ENCODE measurements at regions not wholly inside any gene's neighbourhood (a gene's known extent, or its start where the extent isn't known, plus 50 kb on each side); places are given as distances from the start of the nearest gene placed in this dataset.

GRCh38 chr6:33903579-33903978, 99.8 kb upstream of the MLN start:
- no peak overlapping the region for H3K27ac ChIP-seq (ENCODE audit: insufficient read depth, low read length)
- H2AFZ ChIP-seq (ENCODE audit: low read length) = no peak overlapping the region
- no peaks in the 10 kb centered on the region for H3K9me3 ChIP-seq (ENCODE audit: control insufficient read depth, insufficient read depth, low read depth, low read length)
- H3K4me1 ChIP-seq (ENCODE audit: control insufficient read depth, extremely low read depth, insufficient read depth, low read length) = no peaks in the 10 kb centered on the region
- H3K4me3 ChIP-seq (replicated peaks in 1 of 4; ENCODE audit: control extremely low read depth in 1 of 4, insufficient read depth in 1 of 4, low read depth in 3 of 4, low read length in 4 of 4) = no peak overlapping the region
- no peaks in the 10 kb centered on the region for H3K36me3 ChIP-seq (ENCODE audit: control insufficient read depth, insufficient read depth, low read length)
- H3K4me2 ChIP-seq (ENCODE audit: extremely low read depth, insufficient read depth, low read length) = no peak overlapping the region
- no peak for DNase-seq (ENCODE audit: low read depth in 2 of 2)
- H3K27me3 ChIP-seq (ENCODE audit: control insufficient read depth, insufficient read depth, low read length) = peaks cover 28% of the 10 kb centered on the region
- no peak overlapping the region for H3K9ac ChIP-seq (ENCODE audit: insufficient read depth, low read length)
- no peaks in the 10 kb centered on the region for H3K79me2 ChIP-seq (ENCODE audit: control insufficient read depth, insufficient read depth, low read length)
- TF ChIP-seq CTCF (conservative IDR thresholded peaks at IDR 0.05 in 1 of 2, IDR thresholded peaks at IDR 0.05 in 1 of 2; ENCODE audit: low read depth in 1 of 2, low read length in 2 of 2) = no peak
- no peak for TF ChIP-seq EZH2 (IDR thresholded peaks at IDR 0.05; ENCODE audit: low read length, missing control alignments)
- H4K20me1 ChIP-seq (ENCODE audit: control insufficient read depth, extremely low read depth, insufficient read depth, low read length) = no peaks in the 10 kb centered on the region

GRCh38 chr6:33902457-33902853, 98.7 kb upstream of the MLN start:
- H3K4me3 ChIP-seq (replicated peaks in 1 of 4; ENCODE audit: control extremely low read depth in 1 of 4, insufficient read depth in 1 of 4, low read depth in 3 of 4, low read length in 4 of 4) = no peak overlapping the region

GRCh38 chr6:33901822-33902456, 98.1 kb upstream of the MLN start:
- no peak overlapping the region for H3K27ac ChIP-seq (ENCODE audit: insufficient read depth, low read length)
- H3K9me3 ChIP-seq (ENCODE audit: control insufficient read depth, insufficient read depth, low read depth, low read length) = no peaks in the 10 kb centered on the region
- H3K36me3 ChIP-seq (ENCODE audit: control insufficient read depth, insufficient read depth, low read length) = no peaks in the 10 kb centered on the region
- no peaks in the 10 kb centered on the region for H3K79me2 ChIP-seq (ENCODE audit: control insufficient read depth, insufficient read depth, low read length)
- no peaks in the 10 kb centered on the region for H4K20me1 ChIP-seq (ENCODE audit: control insufficient read depth, extremely low read depth, insufficient read depth, low read length)
- no peak overlapping the region for H2AFZ ChIP-seq (ENCODE audit: low read length)
- H3K27me3 ChIP-seq (ENCODE audit: control insufficient read depth, insufficient read depth, low read length) = peaks cover 28% of the 10 kb centered on the region
- no peak overlapping the region for H3K4me2 ChIP-seq (ENCODE audit: extremely low read depth, insufficient read depth, low read length)
- H3K4me3 ChIP-seq (replicated peaks in 1 of 4; ENCODE audit: control extremely low read depth in 1 of 4, insufficient read depth in 1 of 4, low read depth in 3 of 4, low read length in 4 of 4) = no peak overlapping the region
- TF ChIP-seq EZH2 (IDR thresholded peaks at IDR 0.05; ENCODE audit: low read length, missing control alignments) (no peak), CTCF (conservative IDR thresholded peaks at IDR 0.05 in 1 of 2, IDR thresholded peaks at IDR 0.05 in 1 of 2; ENCODE audit: low read depth in 1 of 2, low read length in 2 of 2) (no peak)
- no peaks in the 10 kb centered on the region for H3K4me1 ChIP-seq (ENCODE audit: control insufficient read depth, extremely low read depth, insufficient read depth, low read length)
- no peak for DNase-seq (ENCODE audit: low read depth in 2 of 2)
- H3K9ac ChIP-seq (ENCODE audit: insufficient read depth, low read length) = no peak overlapping the region

More at GRCh38 chr6:33902457-33902853, 98.7 kb upstream of the MLN start:
- no peaks in the 10 kb centered on the region for H3K4me1 ChIP-seq (ENCODE audit: control insufficient read depth, extremely low read depth, insufficient read depth, low read length)
- H4K20me1 ChIP-seq (ENCODE audit: control insufficient read depth, extremely low read depth, insufficient read depth, low read length) = no peaks in the 10 kb centered on the region
- no peak for DNase-seq (ENCODE audit: low read depth in 2 of 2)
- H3K36me3 ChIP-seq (ENCODE audit: control insufficient read depth, insufficient read depth, low read length) = no peaks in the 10 kb centered on the region
- no peak overlapping the region for H3K9ac ChIP-seq (ENCODE audit: insufficient read depth, low read length)
- TF ChIP-seq EZH2 (IDR thresholded peaks at IDR 0.05; ENCODE audit: low read length, missing control alignments) (no peak), CTCF (conservative IDR thresholded peaks at IDR 0.05 in 1 of 2, IDR thresholded peaks at IDR 0.05 in 1 of 2; ENCODE audit: low read depth in 1 of 2, low read length in 2 of 2) (no peak)
- no peak overlapping the region for H2AFZ ChIP-seq (ENCODE audit: low read length)
- H3K27ac ChIP-seq (ENCODE audit: insufficient read depth, low read length) = no peak overlapping the region
- no peak overlapping the region for H3K4me2 ChIP-seq (ENCODE audit: extremely low read depth, insufficient read depth, low read length)
- H3K27me3 ChIP-seq (ENCODE audit: control insufficient read depth, insufficient read depth, low read length) = peaks cover 28% of the 10 kb centered on the region
- H3K79me2 ChIP-seq (ENCODE audit: control insufficient read depth, insufficient read depth, low read length) = no peaks in the 10 kb centered on the region
- H3K9me3 ChIP-seq (ENCODE audit: control insufficient read depth, insufficient read depth, low read depth, low read length) = no peaks in the 10 kb centered on the region

Measured in fibroblast of lung (primary cell).